Ascending aorta (tissue), 2 donors: ENCODE measurements at regions not wholly inside any gene's neighbourhood (a gene's known extent, or its start where the extent isn't known, plus 50 kb on each side); places are given as distances from the start of the nearest gene placed in this dataset.

ENCODE experiments used
- DNase-seq, 2 donors: peaks; one replicate each; pipeline ENCODE4 v3.0.0-alpha.2; 2019; ENCODE audit warnings: low spot score in 2 of 2
- H3K27ac ChIP-seq, 2 donors: fragments of 200-600 bp; sonication (generic); one replicate each; pipeline ENCODE4 v1.5.1; 2016 to 2017; ENCODE audit warnings: mild to moderate bottlenecking in 1 of 2
- H3K27me3 ChIP-seq: fragments of 200-600 bp; sonication (generic); one replicate; pipeline ENCODE4 v1.5.1; 2017
- H3K36me3 ChIP-seq, 2 donors: fragments of 200-600 bp; sonication (generic); one replicate each; pipeline ENCODE4 v1.5.1; 2016
- H3K4me1 ChIP-seq, 2 donors: fragments of 200-600 bp; sonication (generic); one replicate each; pipeline ENCODE4 v1.5.1; 2016 to 2017; ENCODE audit warnings: mild to moderate bottlenecking in 1 of 2
- H3K4me3 ChIP-seq, 2 donors: fragments of 200-600 bp; sonication (generic); one replicate each; pipeline ENCODE4 v1.5.1; 2016 to 2017; ENCODE audit warnings: mild to moderate bottlenecking in 1 of 2
- H3K9me3 ChIP-seq, 2 donors: fragments of 200-600 bp; sonication (generic); one replicate each; pipeline ENCODE4 v1.5.1; 2016
- CTCF ChIP-seq, 3 experiments: fragments of 200-600 bp in 2 of 3; fragments of 450-650 bp in 1 of 3; sonication (generic) in 2 of 3; IDR thresholded peaks; one replicate each; pipeline ENCODE4 v1.5.1; 2016 to 2019; ENCODE audit warnings: antibody characterized with exemption in 3 of 3, mild to moderate bottlenecking in 1 of 3, moderate library complexity in 1 of 3
- intact Hi-C: fragments of 100-400 bp; cut with DNase I; formaldehyde crosslinking; loops from one replicate; pipeline ENCODE4 v1.15.1; 2023

GRCh38 chr16:6249863-6250262 is 1082.8 kb upstream of the RBFOX1 start:
- no peaks in the 10 kb centered on the region for H3K27me3 ChIP-seq
- no peaks in the 10 kb centered on the region for H3K36me3 ChIP-seq
- no peak overlapping the region for H3K4me3 ChIP-seq
- H3K27ac ChIP-seq = no peak overlapping the region
- no peak for DNase-seq
- intact Hi-C loops = no loop called here
- no peaks in the 10 kb centered on the region for H3K9me3 ChIP-seq
- no peaks in the 10 kb centered on the region for H3K4me1 ChIP-seq
- no peak for TF ChIP-seq CTCF (IDR thresholded peaks at IDR 0.05)

- H3K4me1 ChIP-seq = no peaks in the 10 kb centered on the region
- DNase-seq = no peak
- no peak overlapping the region for H3K27ac ChIP-seq
- no peaks in the 10 kb centered on the region for H3K36me3 ChIP-seq
- TF ChIP-seq CTCF (IDR thresholded peaks at IDR 0.05) = no peak
- no peaks in the 10 kb centered on the region for H3K27me3 ChIP-seq
- no peak overlapping the region for H3K4me3 ChIP-seq
- intact Hi-C loops = no loop called here
- no peaks in the 10 kb centered on the region for H3K9me3 ChIP-seq
These were observed 1084.4 kb upstream of the RBFOX1 start for GRCh38 chr16:6248199-6248598.

- no peaks in the 10 kb centered on the region for H3K4me1 ChIP-seq
- no peak for DNase-seq
- H3K9me3 ChIP-seq = no peaks in the 10 kb centered on the region
- intact Hi-C loops = no loop called here
- no peaks in the 10 kb centered on the region for H3K27me3 ChIP-seq
- H3K36me3 ChIP-seq = no peaks in the 10 kb centered on the region
- no peak overlapping the region for H3K27ac ChIP-seq
- no peak for TF ChIP-seq CTCF (IDR thresholded peaks at IDR 0.05)
- H3K4me3 ChIP-seq = no peak overlapping the region
These were observed 1084.9 kb upstream of the RBFOX1 start for GRCh38 chr16:6247775-6248174.

- Histone ChIP-seq H3K9me3 (no peaks in the 10 kb centered on the region), H3K27ac (no peak overlapping the region), H3K4me3 (no peak overlapping the region), H3K4me1 (no peaks in the 10 kb centered on the region), H3K27me3 (no peaks in the 10 kb centered on the region), H3K36me3 (no peaks in the 10 kb centered on the region)
- DNase-seq = no peak
- intact Hi-C loops = no loop called here
- TF ChIP-seq CTCF (IDR thresholded peaks at IDR 0.05) = no peak
These were observed 1085.5 kb upstream of the RBFOX1 start for GRCh38 chr16:6247150-6247549.

GRCh38 chr16:6246266-6246665 is 1086.4 kb upstream of the RBFOX1 start:
- DNase-seq = no peak
- Histone ChIP-seq H3K9me3 (no peaks in the 10 kb centered on the region), H3K4me3 (no peak overlapping the region), H3K4me1 (no peaks in the 10 kb centered on the region), H3K36me3 (no peaks in the 10 kb centered on the region), H3K27me3 (no peaks in the 10 kb centered on the region), H3K27ac (no peak overlapping the region)
- no peak for TF ChIP-seq CTCF (IDR thresholded peaks at IDR 0.05)
- intact Hi-C loops = no loop called here

- H3K36me3 ChIP-seq = no peaks in the 10 kb centered on the region
- intact Hi-C loops = no loop called here
- DNase-seq = no peak
- H3K27ac ChIP-seq = no peak overlapping the region
- H3K4me1 ChIP-seq = no peaks in the 10 kb centered on the region
- no peaks in the 10 kb centered on the region for H3K9me3 ChIP-seq
- no peak overlapping the region for H3K4me3 ChIP-seq
- no peaks in the 10 kb centered on the region for H3K27me3 ChIP-seq
- no peak for TF ChIP-seq CTCF (IDR thresholded peaks at IDR 0.05)
These were observed 1100.6 kb upstream of the RBFOX1 start for GRCh38 chr16:6232056-6232455.
